GM12864 (cell line): ENCODE measurements at regions not wholly inside any gene's neighbourhood (a gene's known extent, or its start where the extent isn't known, plus 50 kb on each side); places are given as distances from the start of the nearest gene placed in this dataset.
"Not testable (repeated sequence)": the region's sequence is repeated elsewhere in the genome, so short reads cannot be mapped to it uniquely, and the experiment has no call there.

ENCODE experiments used
- DNase-seq: peaks from one replicate; pipeline ENCODE4 v3.0.0-alpha.2; 2011; ENCODE audit warnings: low read depth
- H3K4me3 ChIP-seq: 2 replicates; pipeline ENCODE4 v1.5.1; 2011; ENCODE audit warnings: mild to moderate bottlenecking, low read depth, low read length, control low read depth
- TF ChIP-seq, protein P1 (sequence below): IDR thresholded peaks from 2 replicates; pipeline ENCODE4 v1.5.1; 2011; ENCODE audit warnings: low read depth, mild to moderate bottlenecking, moderate library complexity, low read length, control low read depth, inconsistent platforms; ENCODE audit errors: missing control alignments

- no peak overlapping the region for H3K4me3 ChIP-seq
- DNase-seq = no peak
- TF ChIP-seq, protein P1, sequence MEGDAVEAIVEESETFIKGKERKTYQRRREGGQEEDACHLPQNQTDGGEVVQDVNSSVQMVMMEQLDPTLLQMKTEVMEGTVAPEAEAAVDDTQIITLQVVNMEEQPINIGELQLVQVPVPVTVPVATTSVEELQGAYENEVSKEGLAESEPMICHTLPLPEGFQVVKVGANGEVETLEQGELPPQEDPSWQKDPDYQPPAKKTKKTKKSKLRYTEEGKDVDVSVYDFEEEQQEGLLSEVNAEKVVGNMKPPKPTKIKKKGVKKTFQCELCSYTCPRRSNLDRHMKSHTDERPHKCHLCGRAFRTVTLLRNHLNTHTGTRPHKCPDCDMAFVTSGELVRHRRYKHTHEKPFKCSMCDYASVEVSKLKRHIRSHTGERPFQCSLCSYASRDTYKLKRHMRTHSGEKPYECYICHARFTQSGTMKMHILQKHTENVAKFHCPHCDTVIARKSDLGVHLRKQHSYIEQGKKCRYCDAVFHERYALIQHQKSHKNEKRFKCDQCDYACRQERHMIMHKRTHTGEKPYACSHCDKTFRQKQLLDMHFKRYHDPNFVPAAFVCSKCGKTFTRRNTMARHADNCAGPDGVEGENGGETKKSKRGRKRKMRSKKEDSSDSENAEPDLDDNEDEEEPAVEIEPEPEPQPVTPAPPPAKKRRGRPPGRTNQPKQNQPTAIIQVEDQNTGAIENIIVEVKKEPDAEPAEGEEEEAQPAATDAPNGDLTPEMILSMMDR = no peak
Measured at GRCh38 chr5:66277981-66278380, 133.9 kb downstream of the SREK1 start.

- no peak for DNase-seq
- TF ChIP-seq, protein P1 = no peak
- no peak overlapping the region for H3K4me3 ChIP-seq
Measured at GRCh38 chr5:66281294-66281693, 137.2 kb downstream of the SREK1 start.

GRCh38 chr5:66284588-66285342 is 140.7 kb downstream of the SREK1 start:
- DNase-seq = no peak
- TF ChIP-seq, protein P1 = no peak

DNA sequence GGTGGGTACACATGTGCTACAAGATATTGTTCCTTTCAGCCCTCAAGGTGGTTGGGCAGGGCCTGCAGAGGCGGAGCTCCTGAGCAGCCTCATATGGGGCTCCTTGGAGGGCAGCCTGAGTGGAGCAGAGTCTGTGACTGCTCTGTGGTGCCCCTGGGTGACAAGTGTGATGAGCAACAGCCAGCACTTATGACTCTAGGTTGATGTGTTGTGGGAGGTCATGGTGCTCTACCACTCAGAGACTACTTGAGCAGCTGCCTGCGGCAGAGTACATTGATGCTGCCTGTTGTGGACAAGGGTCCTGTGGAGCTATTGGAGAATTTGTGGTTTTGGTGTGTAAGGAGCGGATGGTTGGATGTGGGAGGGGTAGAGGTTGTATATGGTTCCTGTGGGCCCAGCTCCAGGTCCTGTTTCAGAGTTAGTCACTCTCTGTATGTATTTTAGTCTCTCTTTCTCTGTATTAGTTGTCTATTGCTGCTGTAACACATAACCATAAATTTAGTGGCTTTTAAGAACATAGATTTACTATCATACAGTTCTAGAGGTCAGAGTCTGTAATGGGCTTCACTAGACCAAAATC is 141.3 kb downstream of the SREK1 start:
- TF ChIP-seq, protein P1 = no peak
- no peak for DNase-seq
- no peak overlapping the region for H3K4me3 ChIP-seq

More at GRCh38 chr5:66284588-66285342, 140.7 kb downstream of the SREK1 start:
- H3K4me3 ChIP-seq = no peak overlapping the region

DNA sequence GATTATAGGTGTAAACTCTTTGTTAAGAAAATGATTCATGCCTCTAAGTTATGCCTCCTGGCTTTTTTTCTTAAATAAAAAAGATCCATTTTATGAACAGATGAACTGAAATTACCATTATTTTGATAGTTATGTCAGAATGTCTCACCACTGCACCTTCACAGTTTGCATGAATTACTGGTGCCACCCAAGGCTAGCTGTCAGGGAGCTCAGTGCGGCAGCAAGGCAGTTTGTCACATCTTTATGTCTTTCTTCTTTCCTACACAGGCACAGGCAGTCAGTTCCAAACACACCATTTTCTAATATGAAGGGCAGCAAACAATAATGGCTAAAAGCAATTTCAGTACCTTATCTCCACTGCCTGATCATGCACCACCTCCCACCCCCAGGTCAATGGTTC is 147.7 kb downstream of the SREK1 start:
- H3K4me3 ChIP-seq = no peak overlapping the region
- DNase-seq = no peak
- TF ChIP-seq, protein P1 = no peak

DNA sequence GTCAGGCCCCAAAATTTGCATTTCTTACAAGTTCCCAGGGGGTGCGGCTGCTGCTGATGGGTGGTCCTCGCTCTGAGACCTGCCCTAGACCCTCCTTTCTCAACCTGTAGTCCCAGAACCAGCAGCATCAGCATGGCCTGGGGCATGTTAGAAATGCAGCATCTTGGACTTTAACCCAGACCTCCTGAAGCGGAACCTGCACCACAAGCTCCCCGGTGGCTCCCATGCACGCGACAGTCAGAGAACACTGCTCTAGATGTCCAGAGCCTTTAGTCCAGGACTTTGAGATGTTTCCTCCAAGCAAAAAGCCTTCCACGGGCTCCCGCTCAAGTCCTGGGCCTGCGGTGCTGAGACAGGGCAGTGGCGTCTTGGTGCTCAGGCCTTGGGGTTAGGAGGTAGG is 149.8 kb downstream of the SREK1 start:
- not testable (repeated sequence) for DNase-seq, H3K4me3 ChIP-seq

DNA sequence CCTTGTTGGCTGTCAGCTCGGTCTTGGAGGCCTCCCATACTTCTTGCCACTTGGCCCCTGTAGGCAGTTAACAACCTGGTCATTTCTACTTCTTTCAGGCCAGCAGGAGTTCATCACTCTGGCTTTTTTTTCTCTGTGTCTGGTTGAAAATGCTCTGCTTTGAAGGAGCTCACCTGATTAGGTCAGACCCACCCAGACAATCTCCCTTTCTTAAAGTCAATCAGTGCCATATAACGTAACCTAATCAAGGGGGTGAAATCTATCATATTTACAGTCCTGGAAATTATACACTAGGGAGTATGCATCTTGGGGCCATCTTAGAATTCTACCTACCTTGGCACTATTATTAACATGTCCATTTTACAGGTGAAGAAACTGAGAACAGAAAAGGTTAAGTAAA is 155.4 kb downstream of the SREK1 start:
- DNase-seq = no peak
- TF ChIP-seq, protein P1 = no peak

More for the DNA sequence above, 155.4 kb downstream of the SREK1 start:
- H3K4me3 ChIP-seq = no peak overlapping the region
